HG02981 (cell line): ENCODE measurements at regions not wholly inside any gene's neighbourhood (a gene's known extent, or its start where the extent isn't known, plus 50 kb on each side); places are given as distances from the start of the nearest gene placed in this dataset.

ENCODE experiments used
- ATAC-seq: cut with Tn5 transposase; IDR thresholded peaks from one replicate; pipeline ENCODE4 v1.9.1; 2021; ENCODE audit warnings: mild to moderate bottlenecking, moderate library complexity; ENCODE audit not compliant: unreplicated experiment

GRCh38 chr3:159829056-159829455 is 159.6 kb upstream of the IL12A start:
- ATAC-seq: no peak

GRCh38 chr3:159829539-159830227 is 159.0 kb upstream of the IL12A start:
- ATAC-seq: no peak

DNA sequence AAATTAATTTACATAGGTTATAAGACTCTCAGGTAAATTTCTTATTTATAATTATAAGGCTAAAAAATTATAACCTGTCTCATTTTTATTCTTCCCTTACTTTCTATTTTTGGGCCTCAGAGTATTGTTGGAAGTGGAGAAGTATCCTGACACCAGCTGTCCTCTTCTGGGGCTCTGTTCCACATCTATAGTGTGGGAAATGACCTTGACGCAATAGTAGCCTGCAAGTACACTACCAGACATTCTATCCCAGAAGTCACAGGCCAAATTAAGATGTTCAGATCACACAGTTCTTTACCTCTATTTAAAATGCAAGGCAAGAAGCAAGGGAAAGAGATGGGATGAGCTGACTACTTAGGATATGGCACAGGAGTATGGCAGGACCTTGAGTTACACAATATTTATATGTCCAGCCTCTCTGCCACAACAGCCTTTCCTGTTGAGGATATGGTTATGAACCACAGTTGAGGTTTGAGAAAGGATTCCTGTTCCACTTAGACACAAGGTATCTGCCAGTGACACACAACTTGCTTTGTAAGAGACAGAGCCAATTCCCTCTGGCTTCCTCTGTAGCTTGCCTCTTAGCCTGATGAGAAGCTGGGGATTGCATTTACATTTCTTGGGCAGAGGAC is 158.0 kb upstream of the IL12A start:
- no peak for ATAC-seq

- ATAC-seq: peak; percentile 31
Observed at GRCh38 chr3:159831466-159831865, 157.2 kb upstream of the IL12A start.

DNA sequence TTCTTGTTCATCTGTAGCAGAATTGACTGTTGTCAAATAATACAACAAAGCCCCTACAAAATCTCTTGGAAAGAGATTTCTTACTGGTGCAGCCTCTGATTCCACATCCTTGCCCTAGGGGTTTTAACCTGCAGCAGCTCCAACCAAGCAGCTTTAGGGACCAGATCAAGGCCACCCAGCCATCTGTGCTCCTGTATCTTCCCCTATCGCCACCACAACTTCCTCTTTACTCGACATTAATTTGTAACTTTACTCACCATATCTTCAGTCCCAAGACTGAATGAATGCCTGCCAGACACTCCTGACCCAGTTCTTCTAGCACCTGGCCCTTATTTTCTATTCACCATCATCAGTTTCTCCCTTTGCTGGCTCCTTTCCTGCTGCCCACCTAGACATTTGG is 156.6 kb upstream of the IL12A start:
- peak; percentile 93 for ATAC-seq

GRCh38 chr3:159835126-159835525 is 153.5 kb upstream of the IL12A start:
- no peak for ATAC-seq

DNA sequence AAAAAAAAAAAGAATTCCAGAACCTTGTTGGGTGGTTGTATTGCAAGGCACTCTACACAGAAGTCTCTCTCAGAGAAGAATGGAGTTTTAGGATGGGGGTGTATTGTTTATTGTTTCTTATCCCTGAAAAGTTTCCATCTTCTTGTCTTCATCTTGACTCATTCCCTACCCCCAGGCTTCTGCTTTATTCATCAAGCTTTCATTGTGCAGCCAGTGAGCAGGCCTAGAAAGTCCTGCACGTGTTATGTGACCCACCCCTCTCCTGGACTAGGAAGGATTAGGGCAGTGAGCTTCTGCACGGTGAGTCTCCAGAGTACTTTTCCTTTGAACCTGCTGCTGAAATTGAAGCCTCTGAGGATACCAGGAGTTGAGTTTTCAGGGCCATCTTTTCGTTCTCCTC is 150.9 kb upstream of the IL12A start:
- ATAC-seq: no peak

DNA sequence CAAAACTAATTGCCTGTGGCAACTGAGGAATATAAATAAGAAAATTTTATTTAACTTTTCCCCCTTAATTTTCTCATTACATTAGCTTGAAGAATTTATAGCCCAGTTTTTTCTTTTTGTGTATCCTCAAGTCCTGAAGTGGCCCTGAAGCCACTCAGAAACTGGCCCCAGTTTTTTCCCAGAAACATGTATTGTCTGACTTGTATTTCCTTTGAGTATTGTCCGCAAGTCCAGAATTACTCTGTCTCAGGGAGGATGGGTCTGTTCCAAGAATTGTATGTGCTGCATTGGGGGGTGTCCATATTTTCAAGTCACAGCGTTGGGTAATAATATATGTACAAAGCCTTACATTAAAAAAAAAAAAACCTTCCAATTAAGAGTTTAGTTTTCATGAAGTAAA is 149.7 kb upstream of the IL12A start:
- no peak for ATAC-seq

DNA sequence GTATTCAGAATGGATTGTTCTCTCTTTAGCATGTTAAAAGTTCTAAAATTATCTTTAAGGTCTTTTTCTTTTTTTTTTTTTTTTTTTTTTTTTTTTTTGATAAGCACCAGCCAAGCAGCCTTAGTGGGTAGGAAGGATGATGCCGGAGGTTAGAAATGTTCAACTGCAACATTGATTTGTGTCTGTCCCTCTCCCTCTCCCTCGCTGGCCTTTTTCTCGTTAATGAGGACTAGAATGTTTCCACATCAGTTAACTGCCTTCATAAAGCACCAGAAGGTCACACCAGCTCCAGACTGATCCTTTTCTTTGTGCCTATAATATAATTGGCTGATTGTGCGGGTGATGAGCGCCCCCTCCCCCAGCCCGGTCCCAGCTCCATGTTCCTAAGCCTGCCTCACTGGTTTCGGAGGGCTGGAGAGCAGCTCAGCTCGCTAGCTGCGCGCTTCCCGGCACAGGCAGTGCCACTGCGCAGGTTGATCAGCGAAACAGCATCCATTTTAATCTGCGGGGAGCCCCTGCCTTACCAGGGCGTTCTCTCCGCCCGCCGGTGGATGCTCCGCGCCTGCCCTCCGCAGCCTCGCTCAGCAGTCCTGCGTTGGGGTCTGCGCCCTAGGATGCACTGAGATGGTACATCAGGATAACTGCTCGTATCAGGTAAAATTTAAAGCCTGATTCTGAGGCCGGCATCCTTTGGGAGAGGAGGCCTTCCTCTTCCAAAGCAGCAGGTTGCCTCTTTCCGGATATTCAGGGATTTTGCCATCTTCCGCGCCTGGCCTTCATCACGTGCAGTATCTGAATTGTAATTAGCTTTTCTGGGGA is 148.9 kb upstream of the IL12A start, which contains the start of gene SCHIP1:
TSS of gene SCHIP1 (plus strand) at position 301 of the 819 bp plus-strand sequence.
- peak; percentile 54 for ATAC-seq

DNA sequence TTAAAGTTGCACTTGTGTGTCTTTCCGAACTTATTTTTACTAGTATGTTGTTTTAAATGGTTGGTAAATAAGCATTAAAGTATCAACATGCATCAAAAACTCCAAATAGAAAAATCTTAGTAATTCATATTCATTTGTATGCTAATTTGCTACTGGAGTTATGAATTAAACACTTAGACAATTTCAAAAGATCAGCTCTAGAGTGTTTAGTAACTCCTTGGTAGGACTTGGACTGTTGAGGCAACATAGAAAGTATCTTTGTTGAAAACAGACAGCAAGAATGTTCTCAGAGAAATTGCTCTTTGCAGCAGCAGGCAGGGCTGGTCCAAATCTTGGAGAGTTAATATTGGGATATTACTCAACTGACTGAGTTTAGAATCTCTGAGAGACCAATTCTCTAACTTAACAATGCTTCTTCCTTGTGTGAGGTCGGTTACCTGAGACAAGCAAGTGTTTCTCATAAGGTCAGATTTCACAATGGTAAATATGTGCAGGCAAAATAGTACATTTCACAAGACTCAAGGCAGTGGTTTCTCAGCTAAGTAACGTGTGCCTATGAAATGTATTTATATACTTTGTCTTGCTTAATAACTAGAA is 147.8 kb upstream of the IL12A start:
- ATAC-seq: no peak

DNA sequence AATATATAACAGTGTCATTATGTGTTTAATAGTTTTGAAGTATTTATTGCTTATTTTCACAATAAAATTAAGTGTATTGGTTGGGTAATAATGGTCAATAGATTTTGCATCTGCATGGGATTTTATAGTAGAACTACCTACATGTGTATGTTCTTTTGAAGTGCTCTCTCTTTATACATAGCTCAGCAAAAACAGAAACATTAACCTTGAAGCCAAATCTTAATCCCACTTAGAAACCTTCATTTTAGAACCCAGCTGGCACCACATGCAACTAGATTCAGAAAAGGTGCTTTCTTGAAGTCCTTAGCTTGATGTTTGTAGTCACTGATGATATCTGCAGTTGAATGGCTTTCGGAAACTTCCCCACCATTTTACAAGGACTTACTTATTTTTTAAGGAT is 146.9 kb upstream of the IL12A start:
- ATAC-seq: no peak

DNA sequence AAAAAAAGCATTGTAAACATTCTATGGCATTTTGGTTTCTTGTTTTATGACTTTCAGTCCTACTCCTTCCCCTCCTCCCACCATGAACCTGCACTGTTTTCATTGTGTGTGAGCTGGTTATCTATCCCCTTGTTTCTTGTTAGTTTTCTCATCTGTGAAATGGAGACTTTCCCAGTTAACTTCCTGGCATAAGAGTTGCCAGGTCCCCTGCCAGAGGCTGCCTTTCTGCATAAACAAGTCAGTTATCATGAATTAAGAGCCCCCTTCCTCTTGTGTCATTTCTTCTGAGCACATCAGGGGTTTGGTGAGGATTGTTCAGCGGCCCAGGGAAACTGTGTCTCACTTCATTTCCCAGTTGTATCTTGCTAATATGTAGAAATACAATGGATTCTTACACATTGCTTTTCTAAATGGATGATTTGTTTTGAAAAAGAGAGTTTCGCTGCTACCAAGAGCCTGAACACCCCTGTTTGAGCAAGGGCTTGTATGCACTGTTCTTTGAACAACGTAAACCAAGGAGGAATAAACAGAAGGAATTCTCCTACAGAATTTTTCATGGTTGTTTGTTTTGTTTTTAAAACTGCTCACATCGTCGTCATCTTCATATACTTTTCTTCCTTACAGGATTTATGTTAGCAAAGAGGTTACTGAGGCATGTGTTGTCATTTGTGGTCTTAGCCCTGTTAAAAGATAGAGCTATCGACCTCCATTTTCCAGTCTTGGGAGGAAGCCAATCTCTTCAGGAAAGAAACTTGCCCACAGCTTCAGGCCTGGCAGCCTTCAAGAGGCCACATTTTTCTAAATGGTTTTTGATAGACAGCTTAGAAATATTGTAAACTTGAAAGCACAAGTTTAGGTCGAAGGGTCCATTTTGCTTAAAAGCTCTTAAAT is 144.6 kb upstream of the IL12A start:
- no peak for ATAC-seq

GRCh38 chr3:159844801-159845261 is 143.8 kb upstream of the IL12A start:
- no peak for ATAC-seq

DNA sequence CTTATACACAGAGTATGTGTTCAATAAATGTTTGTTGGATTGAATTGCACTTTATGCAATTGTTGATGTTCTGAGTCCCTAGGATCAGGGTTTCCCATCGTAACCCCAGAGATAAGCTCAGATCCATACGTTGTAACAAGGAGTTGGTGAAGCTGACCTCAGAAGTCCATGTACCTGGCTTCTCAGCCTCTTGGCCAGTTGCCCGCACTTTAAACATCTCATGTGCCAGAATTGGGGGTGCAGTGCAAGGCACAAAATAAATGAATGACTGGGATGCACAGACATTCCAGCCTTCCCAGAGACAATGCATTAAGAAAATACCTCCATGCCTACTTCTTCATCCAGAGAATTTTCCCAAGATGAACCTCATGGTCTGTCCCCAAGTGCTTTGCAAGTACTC is 142.9 kb upstream of the IL12A start:
- ATAC-seq: no peak

GRCh38 chr3:159846255-159846654 is 142.4 kb upstream of the IL12A start:
- ATAC-seq: no peak

- no peak for ATAC-seq
Observed at GRCh38 chr3:159848348-159849118, 140.1 kb upstream of the IL12A start.

DNA sequence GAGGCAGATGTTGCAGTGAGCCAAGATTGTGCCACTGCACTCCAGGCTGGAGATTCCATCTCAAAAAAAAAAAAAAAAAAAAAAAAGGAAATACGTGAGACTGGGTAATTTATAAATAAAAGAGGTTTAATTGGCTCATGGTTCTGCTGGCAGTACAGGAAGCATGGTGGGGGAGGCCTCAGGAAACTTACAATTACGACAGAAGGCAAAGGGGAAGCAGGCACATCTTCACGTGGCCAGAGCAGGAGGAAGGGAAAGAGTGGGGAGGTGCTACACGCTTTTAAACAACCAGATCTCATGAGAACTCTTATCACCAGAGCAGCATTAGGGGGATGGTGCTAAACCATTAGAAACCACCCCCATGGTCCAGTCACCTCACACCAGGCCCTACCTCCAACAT is 138.2 kb upstream of the IL12A start:
- no peak for ATAC-seq

GRCh38 chr3:159852266-159852665 is 136.4 kb upstream of the IL12A start:
- no peak for ATAC-seq

DNA sequence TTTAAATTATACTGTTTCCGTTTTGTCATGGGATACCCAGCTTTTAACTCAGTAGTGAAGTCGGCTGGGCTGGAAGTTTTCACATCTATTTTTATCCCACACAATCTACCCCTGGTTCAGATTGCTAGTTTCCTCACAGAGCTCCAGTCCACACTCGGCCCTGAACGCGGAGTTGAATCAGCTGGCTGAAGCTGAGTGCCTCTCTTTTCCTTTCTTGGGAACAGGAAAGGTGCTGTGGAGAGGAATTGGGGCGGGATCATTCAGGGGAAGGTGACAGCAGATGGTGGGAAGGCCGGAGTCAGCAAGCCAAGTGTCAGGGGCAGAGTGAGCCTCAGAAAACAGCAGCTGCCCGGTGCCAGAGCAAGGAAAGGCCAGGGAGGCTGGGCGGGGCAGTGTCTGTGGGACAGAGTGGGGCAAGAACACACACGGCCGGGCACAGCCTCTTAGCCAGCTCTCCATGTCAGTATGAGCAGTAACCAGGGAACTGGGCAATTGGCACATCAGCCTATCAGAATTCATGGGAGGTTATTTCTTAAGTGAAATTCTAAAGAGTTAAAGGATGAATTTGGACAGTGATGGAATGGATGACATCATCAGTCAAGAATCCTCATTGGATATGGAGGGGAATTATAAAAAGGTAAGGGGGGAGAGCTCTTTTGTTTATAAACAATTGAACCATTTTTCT is 135.7 kb upstream of the IL12A start:
- ATAC-seq: no peak
